ENCODE measurements at regions not wholly inside any gene's neighbourhood (a gene's known extent, or its start where the extent isn't known, plus 50 kb on each side); places are given as distances from the start of the nearest gene placed in this dataset.
A peak's percentile ranks its signal among the peaks of the same experiment; 100 is the strongest.

DNA sequence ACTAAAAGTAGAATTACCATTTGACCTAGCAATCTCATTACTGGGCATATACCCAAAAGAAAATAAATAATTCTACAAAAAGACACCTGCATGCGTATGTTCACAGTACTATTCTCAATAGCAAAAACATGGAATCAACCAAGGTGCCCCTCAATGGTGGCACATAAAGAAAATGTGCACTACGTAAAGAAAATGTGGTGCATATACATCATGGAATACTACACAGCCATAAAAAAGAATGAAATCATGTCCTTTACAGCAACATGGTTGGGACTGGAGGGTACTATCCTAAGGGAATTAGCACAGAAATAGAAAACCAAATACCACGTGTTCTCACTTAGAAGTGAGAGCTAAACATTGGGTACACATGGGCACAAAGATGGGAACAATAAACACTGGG lies 250.7 kb upstream of the TNP1 start:
- no peak for TF ChIP-seq CTCF (IDR thresholded peaks at IDR 0.05; ENCODE audit: partially characterized antibody, unreplicated experiment)
- DNase-seq = no peak
- no peaks in the 10 kb centered on the region for H3K9me3 Mint-ChIP-seq (ENCODE audit: unreplicated experiment)
- H3K27me3 Mint-ChIP-seq (ENCODE audit: unreplicated experiment) = peaks cover 1% of the 10 kb centered on the region
- H3K4me1 Mint-ChIP-seq (ENCODE audit: low read depth, unreplicated experiment) = no peaks in the 10 kb centered on the region
- H3K36me3 Mint-ChIP-seq (ENCODE audit: unreplicated experiment) = no peaks in the 10 kb centered on the region
- no peak overlapping the region for H3K27ac Mint-ChIP-seq (ENCODE audit: unreplicated experiment)
- H3K4me3 Mint-ChIP-seq (ENCODE audit: unreplicated experiment) = no peak overlapping the region

DNA sequence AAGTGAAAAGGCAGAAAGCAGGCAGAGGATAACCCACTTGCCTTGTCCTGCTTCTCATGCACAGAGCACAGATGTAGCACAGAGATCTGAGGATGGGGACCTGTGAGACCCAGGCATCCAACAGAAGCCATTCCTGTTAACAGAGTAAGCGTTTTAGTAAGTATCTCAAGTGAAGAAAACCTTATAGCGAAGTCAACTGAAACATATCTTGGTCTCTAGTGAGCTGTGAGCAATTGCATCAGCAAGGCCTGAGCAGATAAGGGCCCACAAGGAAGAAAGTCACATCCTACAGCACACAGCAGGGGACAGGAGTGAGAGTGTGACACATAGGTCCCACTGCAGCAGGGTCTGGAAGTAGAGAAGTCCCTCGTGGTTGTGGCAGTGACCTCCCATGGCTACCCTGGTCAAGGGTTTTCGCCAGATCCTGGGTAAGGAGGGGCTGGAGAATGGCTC lies 248.7 kb upstream of the TNP1 start:
- Mint-ChIP-seq H3K27me3 (ENCODE audit: unreplicated experiment) (peaks cover 1% of the 10 kb centered on the region), H3K4me3 (ENCODE audit: unreplicated experiment) (no peak overlapping the region), H3K4me1 (ENCODE audit: low read depth, unreplicated experiment) (no peaks in the 10 kb centered on the region), H3K27ac (ENCODE audit: unreplicated experiment) (no peak overlapping the region), H3K36me3 (ENCODE audit: unreplicated experiment) (no peaks in the 10 kb centered on the region), H3K9me3 (ENCODE audit: unreplicated experiment) (no peaks in the 10 kb centered on the region)
- no peak for DNase-seq
- TF ChIP-seq CTCF (IDR thresholded peaks at IDR 0.05; ENCODE audit: partially characterized antibody, unreplicated experiment) = no peak

DNA sequence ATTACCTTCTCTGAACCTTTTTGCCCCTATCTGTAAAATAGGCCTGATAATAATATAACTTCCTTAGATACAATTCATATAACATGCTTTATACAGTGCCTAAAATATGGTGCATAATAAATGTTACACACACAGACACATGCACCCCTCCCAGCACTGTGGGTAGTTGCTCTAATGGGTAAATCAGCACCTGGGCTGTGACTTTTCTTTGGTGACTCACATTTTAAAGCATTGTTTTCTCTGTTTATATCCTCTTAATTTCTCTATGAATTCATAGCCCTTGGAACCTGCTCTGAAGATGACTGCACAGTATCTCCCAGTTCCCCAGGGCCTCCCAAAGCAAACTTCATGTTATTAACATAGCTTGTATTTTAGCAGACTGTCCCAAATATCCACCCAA lies 248.2 kb upstream of the TNP1 start:
- H3K9me3 Mint-ChIP-seq (ENCODE audit: unreplicated experiment) = no peaks in the 10 kb centered on the region
- DNase-seq = no peak

DNA sequence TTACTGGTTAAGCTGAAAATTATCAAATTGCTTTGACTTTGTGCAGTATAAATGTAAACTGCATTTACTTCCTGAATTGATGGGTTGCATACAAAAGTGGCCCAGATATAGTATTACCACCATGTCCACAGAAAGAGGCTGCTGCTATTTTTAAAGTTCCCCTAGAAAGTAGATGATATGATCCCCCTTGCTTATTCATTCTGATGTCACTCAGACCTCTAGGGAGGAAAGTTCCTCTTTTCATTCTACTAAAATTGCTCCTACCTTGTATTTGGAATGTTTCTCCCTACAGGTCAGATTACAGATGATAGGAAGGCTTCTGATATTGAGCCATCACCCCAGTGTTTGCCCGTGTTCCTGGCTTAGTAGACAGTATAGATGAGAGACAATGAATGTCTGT lies 247.6 kb upstream of the TNP1 start:
- no peak for TF ChIP-seq CTCF (IDR thresholded peaks at IDR 0.05; ENCODE audit: partially characterized antibody, unreplicated experiment)
- H3K9me3 Mint-ChIP-seq (ENCODE audit: unreplicated experiment) = no peaks in the 10 kb centered on the region
- peaks cover 1% of the 10 kb centered on the region for H3K27me3 Mint-ChIP-seq (ENCODE audit: unreplicated experiment)
- no peak overlapping the region for H3K4me3 Mint-ChIP-seq (ENCODE audit: unreplicated experiment)
- H3K27ac Mint-ChIP-seq (ENCODE audit: unreplicated experiment) = no peak overlapping the region
- no peaks in the 10 kb centered on the region for H3K36me3 Mint-ChIP-seq (ENCODE audit: unreplicated experiment)
- no peak for DNase-seq
- H3K4me1 Mint-ChIP-seq (ENCODE audit: low read depth, unreplicated experiment) = no peaks in the 10 kb centered on the region

More for the DNA sequence above, 248.2 kb upstream of the TNP1 start:
- Mint-ChIP-seq H3K27me3 (ENCODE audit: unreplicated experiment) (peaks cover 1% of the 10 kb centered on the region), H3K4me3 (ENCODE audit: unreplicated experiment) (no peak overlapping the region), H3K36me3 (ENCODE audit: unreplicated experiment) (no peaks in the 10 kb centered on the region), H3K27ac (ENCODE audit: unreplicated experiment) (no peak overlapping the region), H3K4me1 (ENCODE audit: low read depth, unreplicated experiment) (no peaks in the 10 kb centered on the region)
- TF ChIP-seq CTCF (IDR thresholded peaks at IDR 0.05; ENCODE audit: partially characterized antibody, unreplicated experiment) = no peak

GRCh38 chr2:217106650-217107014 lies 246.8 kb upstream of the TNP1 start:
- H3K4me1 Mint-ChIP-seq (ENCODE audit: low read depth, unreplicated experiment) = no peaks in the 10 kb centered on the region
- DNase-seq = no peak
- H3K27me3 Mint-ChIP-seq (ENCODE audit: unreplicated experiment) = peaks cover 1% of the 10 kb centered on the region

More at GRCh38 chr2:217106650-217107014, 246.8 kb upstream of the TNP1 start:
- Mint-ChIP-seq H3K4me3 (ENCODE audit: unreplicated experiment) (no peak overlapping the region), H3K36me3 (ENCODE audit: unreplicated experiment) (no peaks in the 10 kb centered on the region), H3K27ac (ENCODE audit: unreplicated experiment) (no peak overlapping the region), H3K9me3 (ENCODE audit: unreplicated experiment) (no peaks in the 10 kb centered on the region)
- peak; percentile 65 for TF ChIP-seq CTCF (IDR thresholded peaks at IDR 0.05; ENCODE audit: partially characterized antibody, unreplicated experiment)

All from glutamatergic neuron (in vitro differentiated cells).